ENCODE measurements at regions not wholly inside any gene's neighbourhood (a gene's known extent, or its start where the extent isn't known, plus 50 kb on each side); places are given as distances from the start of the nearest gene placed in this dataset.

DNA sequence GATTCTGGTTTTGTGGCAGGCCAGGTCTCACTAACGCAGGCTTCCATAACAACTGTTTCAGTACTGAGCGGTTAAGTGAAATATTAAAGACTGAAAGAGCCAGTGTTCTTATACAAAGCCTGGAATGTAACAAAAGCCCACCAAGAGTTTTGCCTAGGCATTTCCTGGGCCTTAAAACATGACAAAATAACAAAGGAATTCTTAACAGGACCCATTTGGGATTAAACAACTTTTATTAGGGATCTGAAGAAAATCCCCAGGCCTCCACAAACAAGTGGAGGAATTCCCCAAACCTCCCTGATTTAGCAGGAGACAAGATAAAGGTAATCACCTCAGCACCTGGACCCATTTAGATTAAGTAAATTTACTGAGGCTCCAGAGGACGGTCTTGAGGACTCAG lies 799.7 kb upstream of the SPRY2 start:
- TF ChIP-seq, protein P1, sequence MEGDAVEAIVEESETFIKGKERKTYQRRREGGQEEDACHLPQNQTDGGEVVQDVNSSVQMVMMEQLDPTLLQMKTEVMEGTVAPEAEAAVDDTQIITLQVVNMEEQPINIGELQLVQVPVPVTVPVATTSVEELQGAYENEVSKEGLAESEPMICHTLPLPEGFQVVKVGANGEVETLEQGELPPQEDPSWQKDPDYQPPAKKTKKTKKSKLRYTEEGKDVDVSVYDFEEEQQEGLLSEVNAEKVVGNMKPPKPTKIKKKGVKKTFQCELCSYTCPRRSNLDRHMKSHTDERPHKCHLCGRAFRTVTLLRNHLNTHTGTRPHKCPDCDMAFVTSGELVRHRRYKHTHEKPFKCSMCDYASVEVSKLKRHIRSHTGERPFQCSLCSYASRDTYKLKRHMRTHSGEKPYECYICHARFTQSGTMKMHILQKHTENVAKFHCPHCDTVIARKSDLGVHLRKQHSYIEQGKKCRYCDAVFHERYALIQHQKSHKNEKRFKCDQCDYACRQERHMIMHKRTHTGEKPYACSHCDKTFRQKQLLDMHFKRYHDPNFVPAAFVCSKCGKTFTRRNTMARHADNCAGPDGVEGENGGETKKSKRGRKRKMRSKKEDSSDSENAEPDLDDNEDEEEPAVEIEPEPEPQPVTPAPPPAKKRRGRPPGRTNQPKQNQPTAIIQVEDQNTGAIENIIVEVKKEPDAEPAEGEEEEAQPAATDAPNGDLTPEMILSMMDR (IDR thresholded peaks at IDR 0.05; ENCODE audit: insufficient read depth, low read length) = no peak
- TF ChIP-seq SPI1 (IDR thresholded peaks at IDR 0.05; ENCODE audit: borderline replicate concordance, low read depth) = no peak
- TF ChIP-seq POLR2AphosphoS5 (IDR thresholded peaks at IDR 0.05; ENCODE audit: low read depth) = no peak

Measured in HL-60 (cell line).